Gastrocnemius medialis (tissue), 4 donors: ENCODE measurements at regions not wholly inside any gene's neighbourhood (a gene's known extent, or its start where the extent isn't known, plus 50 kb on each side); places are given as distances from the start of the nearest gene placed in this dataset.

Experiments used
- POLR2A ChIP-seq, 2 donors: fragments of 450-650 bp; IDR thresholded peaks; one replicate each; pipeline ENCODE4 v1.6.1; 2017; ENCODE audit warnings: antibody characterized with exemption in 2 of 2, mild to moderate bottlenecking in 2 of 2, moderate library complexity in 2 of 2
- TF ChIP-seq, protein P1 (sequence below), 5 experiments: fragments of 450-650 bp in 3 of 5; fragments of 200-600 bp in 2 of 5; sonication (generic) in 2 of 5; IDR thresholded peaks in 4 of 5; conservative IDR thresholded peaks in 1 of 5; 1 replicate in 4 of 5; 2 replicates in 1 of 5; pipeline ENCODE4 v1.5.1; 2016 to 2019; ENCODE audit warnings: antibody characterized with exemption in 5 of 5, mild to moderate bottlenecking in 3 of 5, moderate library complexity in 3 of 5

- TF ChIP-seq, protein P1, sequence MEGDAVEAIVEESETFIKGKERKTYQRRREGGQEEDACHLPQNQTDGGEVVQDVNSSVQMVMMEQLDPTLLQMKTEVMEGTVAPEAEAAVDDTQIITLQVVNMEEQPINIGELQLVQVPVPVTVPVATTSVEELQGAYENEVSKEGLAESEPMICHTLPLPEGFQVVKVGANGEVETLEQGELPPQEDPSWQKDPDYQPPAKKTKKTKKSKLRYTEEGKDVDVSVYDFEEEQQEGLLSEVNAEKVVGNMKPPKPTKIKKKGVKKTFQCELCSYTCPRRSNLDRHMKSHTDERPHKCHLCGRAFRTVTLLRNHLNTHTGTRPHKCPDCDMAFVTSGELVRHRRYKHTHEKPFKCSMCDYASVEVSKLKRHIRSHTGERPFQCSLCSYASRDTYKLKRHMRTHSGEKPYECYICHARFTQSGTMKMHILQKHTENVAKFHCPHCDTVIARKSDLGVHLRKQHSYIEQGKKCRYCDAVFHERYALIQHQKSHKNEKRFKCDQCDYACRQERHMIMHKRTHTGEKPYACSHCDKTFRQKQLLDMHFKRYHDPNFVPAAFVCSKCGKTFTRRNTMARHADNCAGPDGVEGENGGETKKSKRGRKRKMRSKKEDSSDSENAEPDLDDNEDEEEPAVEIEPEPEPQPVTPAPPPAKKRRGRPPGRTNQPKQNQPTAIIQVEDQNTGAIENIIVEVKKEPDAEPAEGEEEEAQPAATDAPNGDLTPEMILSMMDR (IDR thresholded peaks at IDR 0.05 in 4 of 5, conservative IDR thresholded peaks at IDR 0.05 in 1 of 5) = no peak
- TF ChIP-seq POLR2A (IDR thresholded peaks at IDR 0.05) = no peak
These were observed 238.6 kb downstream of the MEX3B start for GRCh38 chr15:81807186-81807585.
